ENCODE measurements at regions not wholly inside any gene's neighbourhood (a gene's known extent, or its start where the extent isn't known, plus 50 kb on each side); places are given as distances from the start of the nearest gene placed in this dataset.

GRCh38 chr4:128351502-128351901 is 63.9 kb upstream of the PGRMC2 start:
- H3K36me3 ChIP-seq (ENCODE audit: low read depth), result no peaks in the 10 kb centered on the region
- no peaks in the 10 kb centered on the region for H4K20me1 ChIP-seq (ENCODE audit: insufficient read depth)
- H3K27me3 ChIP-seq (ENCODE audit: insufficient read depth, low read depth), result no peaks in the 10 kb centered on the region
- no peaks in the 10 kb centered on the region for H3K9me2 ChIP-seq (ENCODE audit: insufficient read depth)
- CTCF ChIA-PET, result no interaction called here
- no peak for TF ChIP-seq EZH2 (IDR thresholded peaks at IDR 0.05; ENCODE audit: low read depth)
- TF ChIP-seq, protein P1, sequence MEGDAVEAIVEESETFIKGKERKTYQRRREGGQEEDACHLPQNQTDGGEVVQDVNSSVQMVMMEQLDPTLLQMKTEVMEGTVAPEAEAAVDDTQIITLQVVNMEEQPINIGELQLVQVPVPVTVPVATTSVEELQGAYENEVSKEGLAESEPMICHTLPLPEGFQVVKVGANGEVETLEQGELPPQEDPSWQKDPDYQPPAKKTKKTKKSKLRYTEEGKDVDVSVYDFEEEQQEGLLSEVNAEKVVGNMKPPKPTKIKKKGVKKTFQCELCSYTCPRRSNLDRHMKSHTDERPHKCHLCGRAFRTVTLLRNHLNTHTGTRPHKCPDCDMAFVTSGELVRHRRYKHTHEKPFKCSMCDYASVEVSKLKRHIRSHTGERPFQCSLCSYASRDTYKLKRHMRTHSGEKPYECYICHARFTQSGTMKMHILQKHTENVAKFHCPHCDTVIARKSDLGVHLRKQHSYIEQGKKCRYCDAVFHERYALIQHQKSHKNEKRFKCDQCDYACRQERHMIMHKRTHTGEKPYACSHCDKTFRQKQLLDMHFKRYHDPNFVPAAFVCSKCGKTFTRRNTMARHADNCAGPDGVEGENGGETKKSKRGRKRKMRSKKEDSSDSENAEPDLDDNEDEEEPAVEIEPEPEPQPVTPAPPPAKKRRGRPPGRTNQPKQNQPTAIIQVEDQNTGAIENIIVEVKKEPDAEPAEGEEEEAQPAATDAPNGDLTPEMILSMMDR (conservative IDR thresholded peaks at IDR 0.05), result no peak
- H2AFZ ChIP-seq, result no peak overlapping the region
- BruUV-seq (replicated peaks), result no TSS peak
- no peak overlapping the region for H3K4me3 ChIP-seq
- POLR2A ChIA-PET (ENCODE audit: unreplicated experiment), result no interaction called here
- H3F3A ChIP-seq (ENCODE audit: insufficient read depth, low read depth), result peaks cover 30% of the 10 kb centered on the region
- no peak for DNase-seq
- intact Hi-C loops (cut with micrococcal nuclease; ENCODE audit: unreplicated experiment), result no loop called here
- H3K4me2 ChIP-seq, result no peak overlapping the region
- H3K9me3 ChIP-seq (ENCODE audit: insufficient read depth, low read depth), result peaks cover 3% of the 10 kb centered on the region; the same call in 1 of the 2 replicates
- peaks cover 63% of the 10 kb centered on the region for H3K4me1 ChIP-seq (replicated peaks; ENCODE audit: insufficient read depth)
- no peaks in the 10 kb centered on the region for H3K79me2 ChIP-seq (ENCODE audit: low read depth)
- no peak overlapping the region for H3K27ac ChIP-seq

DNA sequence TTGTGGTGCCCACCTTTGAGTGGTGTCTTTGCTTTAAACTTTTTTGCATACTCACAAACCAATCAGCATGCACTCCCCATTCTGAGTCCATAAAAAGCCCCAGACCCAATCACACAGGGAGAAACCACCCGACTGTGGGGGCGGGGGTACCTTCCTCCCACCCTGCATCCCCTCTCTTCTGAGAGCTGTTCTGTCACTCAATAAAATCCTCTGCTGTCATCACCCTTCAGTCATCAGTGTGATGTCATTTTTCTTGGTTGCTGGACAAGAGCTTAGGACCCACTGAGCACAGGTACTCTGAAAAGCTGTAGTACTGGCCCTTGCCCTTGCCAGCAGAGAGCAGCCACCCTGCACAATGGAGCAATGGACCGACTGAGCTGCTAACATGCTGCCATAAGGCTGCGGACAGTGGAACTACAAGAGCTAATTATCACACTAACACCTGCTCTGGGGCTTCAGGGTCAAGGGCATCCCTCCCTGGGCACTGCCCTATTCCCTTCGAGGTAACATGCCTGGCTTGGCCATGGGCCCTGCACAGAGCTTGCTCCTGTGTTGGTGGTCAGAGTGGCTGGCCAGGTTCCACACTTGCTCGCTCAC is 62.9 kb upstream of the PGRMC2 start:
- ChIA-PET POLR2A (ENCODE audit: unreplicated experiment) (no interaction called here), CTCF (no interaction called here)
- Histone ChIP-seq H3K9me2 (ENCODE audit: insufficient read depth) (no peaks in the 10 kb centered on the region), H4K20me1 (ENCODE audit: insufficient read depth) (no peaks in the 10 kb centered on the region), H3K79me2 (ENCODE audit: low read depth) (no peaks in the 10 kb centered on the region), H3K27me3 (ENCODE audit: insufficient read depth, low read depth) (no peaks in the 10 kb centered on the region), H3K9me3 (ENCODE audit: insufficient read depth, low read depth) (peaks cover 3% of the 10 kb centered on the region; the same call in 1 of the 2 replicates), H3K4me3 (no peak overlapping the region), H2AFZ (no peak overlapping the region), H3K36me3 (ENCODE audit: low read depth) (no peaks in the 10 kb centered on the region), H3K27ac (no peak overlapping the region), H3K4me1 (replicated peaks; ENCODE audit: insufficient read depth) (peaks cover 60% of the 10 kb centered on the region), H3K4me2 (no peak overlapping the region), H3F3A (ENCODE audit: insufficient read depth, low read depth) (peaks cover 29% of the 10 kb centered on the region)
- no TSS peak for BruUV-seq (replicated peaks)
- no peak for TF ChIP-seq EZH2 (IDR thresholded peaks at IDR 0.05; ENCODE audit: low read depth)
- TF ChIP-seq, protein P1 (conservative IDR thresholded peaks at IDR 0.05), result no peak
- intact Hi-C loops (cut with micrococcal nuclease; ENCODE audit: unreplicated experiment), result no loop called here
- DNase-seq, result no peak

DNA sequence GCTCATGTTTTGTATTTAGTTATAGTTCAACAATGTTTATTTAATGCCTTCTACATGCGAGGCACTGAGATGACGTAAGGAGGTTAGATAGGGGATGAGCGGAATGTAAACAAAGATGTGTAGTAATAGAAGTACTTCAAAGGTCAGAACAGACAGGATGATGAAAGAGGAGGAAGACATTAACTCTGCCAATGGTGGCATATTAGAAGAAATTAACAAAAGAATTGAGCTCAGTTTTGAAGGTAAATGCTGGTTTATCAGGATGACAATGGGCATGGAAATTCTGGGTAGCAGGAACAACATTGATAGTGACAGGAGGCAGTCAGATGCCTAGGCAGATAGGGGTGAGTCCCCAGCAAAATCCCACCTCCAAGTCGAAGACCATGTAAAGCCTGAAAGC is 62.3 kb upstream of the PGRMC2 start:
- BruUV-seq (replicated peaks), result no TSS peak
- Histone ChIP-seq H3K9me2 (ENCODE audit: insufficient read depth) (no peaks in the 10 kb centered on the region), H3K36me3 (ENCODE audit: low read depth) (no peaks in the 10 kb centered on the region), H3K4me1 (replicated peaks; ENCODE audit: insufficient read depth) (peaks cover 54% of the 10 kb centered on the region), H3K27ac (0 out of 2 replicates have a peak overlapping the region, but pooled peaks have one; percentile 23), H3K4me3 (no peak overlapping the region), H3K4me2 (no peak overlapping the region), H3K27me3 (ENCODE audit: insufficient read depth, low read depth) (no peaks in the 10 kb centered on the region), H3K79me2 (ENCODE audit: low read depth) (no peaks in the 10 kb centered on the region), H3F3A (ENCODE audit: insufficient read depth, low read depth) (peaks cover 23% of the 10 kb centered on the region), H2AFZ (no peak overlapping the region), H4K20me1 (ENCODE audit: insufficient read depth) (no peaks in the 10 kb centered on the region), H3K9me3 (ENCODE audit: insufficient read depth, low read depth) (peaks cover 3% of the 10 kb centered on the region; the same call in 1 of the 2 replicates)
- TF ChIP-seq, protein P1 (conservative IDR thresholded peaks at IDR 0.05), result no peak
- CTCF ChIA-PET, result no interaction called here
- POLR2A ChIA-PET (ENCODE audit: unreplicated experiment), result interaction anchor here (0.7 kb wide), 1 partner anchor 11 kb away, joined by 4 read pairs; no protein-coding TSS in a partner anchor
- intact Hi-C loops (cut with micrococcal nuclease; ENCODE audit: unreplicated experiment), result no loop called here
- no peak for DNase-seq
